ENCODE measurements at regions not wholly inside any gene's neighbourhood (a gene's known extent, or its start where the extent isn't known, plus 50 kb on each side); places are given as distances from the start of the nearest gene placed in this dataset.

DNA sequence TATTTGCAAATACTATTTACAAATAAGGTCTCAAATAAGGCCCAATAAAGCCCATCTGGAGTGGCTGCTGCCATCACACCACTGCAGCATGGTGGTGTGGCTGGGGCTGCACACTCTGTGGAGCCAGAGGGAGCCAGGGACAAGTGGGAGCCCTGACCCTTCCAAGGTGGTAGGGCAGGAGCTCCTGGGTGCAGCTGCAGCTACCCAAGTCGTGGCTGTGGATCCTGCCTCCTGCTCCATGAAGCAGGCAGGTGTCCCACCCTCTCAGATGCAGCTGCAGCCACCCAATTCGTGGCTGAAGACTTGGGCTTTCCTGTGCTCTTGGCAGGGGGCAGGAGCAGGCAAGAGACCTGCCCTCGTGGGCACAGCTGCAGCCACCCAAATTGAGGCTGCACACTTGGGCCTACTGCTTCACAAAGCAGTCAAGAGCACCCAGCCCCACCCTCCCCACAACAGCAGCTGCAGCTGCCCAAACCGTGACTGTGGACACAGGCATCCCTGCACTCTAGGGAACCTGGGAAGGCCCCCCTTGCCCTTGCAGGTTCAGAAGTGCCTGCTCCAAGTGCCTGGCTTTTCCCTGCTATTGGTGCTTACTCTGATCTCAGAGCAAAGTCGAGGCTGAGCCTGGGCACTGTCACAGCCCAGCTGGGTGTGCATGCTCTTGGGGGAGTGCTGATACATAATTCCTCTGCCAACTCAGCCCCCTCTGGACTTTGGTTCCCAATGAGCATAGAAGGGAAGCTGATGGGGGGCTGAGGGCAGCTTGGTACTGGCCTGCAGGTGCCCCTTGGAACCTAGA, 614.8 kb downstream of the PCDH18 start:
- no peak for DNase-seq

DNA sequence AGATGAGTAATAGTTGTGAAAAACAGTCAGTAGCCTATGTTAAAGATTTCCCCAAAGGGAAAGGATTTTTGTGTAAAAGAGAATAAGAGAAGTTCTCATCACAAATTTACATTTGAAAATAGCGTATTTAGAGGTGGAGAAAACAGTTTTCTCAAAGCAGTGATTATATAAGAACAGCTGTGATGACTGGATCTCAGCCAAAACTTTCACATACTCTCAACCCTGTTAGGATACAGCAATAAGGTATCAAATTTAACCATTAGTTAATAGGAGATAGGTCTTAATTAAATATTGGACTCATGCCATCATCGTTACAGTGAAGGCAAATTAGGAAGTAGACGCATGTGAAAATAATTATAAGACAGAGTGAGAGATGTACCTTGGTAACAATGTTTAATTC, 622.7 kb downstream of the PCDH18 start:
- DNase-seq, result no peak

DNA sequence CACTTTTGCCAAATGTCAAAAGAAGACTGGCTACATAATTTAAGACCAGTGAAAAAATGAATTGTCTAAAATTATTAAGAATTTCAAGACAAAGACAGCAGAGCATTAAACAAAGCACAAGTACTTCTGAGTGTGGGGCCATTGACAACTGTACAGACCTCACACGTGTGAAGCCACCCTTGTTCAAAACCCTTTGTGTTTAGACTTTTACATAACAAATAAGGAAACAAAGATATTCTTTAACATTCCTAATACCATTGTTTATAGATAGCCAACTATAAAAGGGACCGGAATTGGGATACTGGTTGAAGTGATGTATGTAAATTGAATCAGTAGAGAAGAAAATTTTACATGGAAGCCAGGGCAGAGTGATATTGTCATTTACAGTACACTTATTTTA, 624.2 kb downstream of the PCDH18 start:
- DNase-seq, result no peak

DNA sequence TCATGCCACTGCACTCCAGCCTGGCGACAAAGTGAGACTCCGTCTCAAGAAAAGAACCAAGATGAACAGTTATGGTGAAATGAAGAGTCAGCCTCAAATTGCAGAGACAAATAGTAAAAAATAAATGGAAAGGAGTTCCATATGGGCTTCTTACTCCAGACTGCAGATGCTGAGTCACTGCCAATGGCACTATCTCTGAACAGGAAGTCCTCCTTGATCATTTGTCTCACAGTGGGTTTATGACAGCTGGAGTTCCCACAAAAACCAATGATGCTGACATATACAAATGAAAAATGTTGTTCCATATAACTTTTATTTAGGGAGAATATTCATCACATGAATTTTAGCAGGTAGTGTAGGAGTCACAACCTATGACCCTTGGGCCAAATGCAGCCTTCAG, 631.6 kb downstream of the PCDH18 start:
- no peak for DNase-seq

DNA sequence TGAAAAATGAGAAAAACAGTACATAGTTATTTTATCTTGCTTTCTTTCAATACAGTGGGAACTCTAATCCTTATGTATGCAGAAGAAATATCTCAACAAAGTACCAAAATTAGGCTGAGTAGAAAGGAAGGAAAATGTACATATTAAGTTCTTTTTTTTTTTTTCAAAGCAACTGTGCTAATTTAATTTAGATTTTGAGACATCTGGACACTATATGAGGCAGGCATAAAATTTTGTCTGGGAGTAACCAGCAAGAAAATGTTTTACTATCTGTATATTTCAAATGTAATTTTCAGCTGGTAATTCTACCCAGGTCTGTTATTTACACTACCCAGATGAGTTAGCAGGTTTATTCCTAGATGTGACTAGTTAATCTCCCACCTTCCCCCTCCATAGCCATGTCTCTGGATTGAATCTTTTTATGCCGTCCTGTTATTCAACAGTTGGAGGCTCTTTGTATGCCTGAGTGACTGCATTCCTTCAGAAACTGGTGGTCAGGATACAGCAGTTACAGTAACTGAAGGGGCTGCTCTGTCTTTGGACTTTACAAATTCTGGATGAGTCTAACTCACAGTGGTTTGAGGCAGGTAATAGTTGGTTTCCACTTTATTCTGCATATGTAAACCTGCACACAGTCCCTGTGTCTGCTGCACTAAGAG, 633.6 kb downstream of the PCDH18 start:
- DNase-seq, result no peak

DNA sequence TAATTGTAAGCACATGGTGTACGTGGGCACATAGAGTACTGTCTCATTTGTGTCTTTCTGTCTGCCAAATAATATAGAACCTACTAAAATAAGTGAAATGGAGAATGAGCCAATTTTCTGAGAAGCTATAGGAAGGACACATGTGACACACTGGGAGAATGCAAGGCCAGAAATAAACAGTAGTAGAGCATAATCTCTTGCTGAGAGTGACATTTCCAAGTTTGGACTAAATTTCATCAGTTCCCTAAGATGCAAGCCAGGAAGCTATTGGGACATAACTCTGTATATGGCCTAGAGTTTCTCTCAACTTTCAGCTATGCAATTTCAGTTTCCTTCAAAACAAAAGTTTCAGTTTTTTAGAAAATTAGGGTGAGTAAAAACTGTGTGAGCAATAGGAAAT, 638.7 kb downstream of the PCDH18 start:
- DNase-seq, result no peak

DNA sequence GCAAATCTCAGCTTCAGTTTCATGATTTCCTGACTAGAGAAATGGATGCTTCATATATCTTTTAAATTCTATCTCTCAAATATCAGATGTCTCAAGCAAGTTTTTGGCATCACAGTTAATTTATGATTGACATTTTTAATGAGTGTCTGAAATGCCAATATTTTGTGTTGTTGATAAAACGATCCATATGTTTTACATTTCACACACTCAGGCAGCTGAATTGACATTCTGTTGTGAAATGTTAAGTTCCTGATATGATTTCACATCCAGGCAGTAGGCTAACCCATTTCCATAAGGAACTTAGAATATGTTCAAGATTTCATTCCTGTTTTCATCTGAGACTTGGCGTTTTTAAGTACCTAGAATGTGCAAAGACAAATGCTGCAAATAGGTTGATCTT, 650.6 kb downstream of the PCDH18 start:
- DNase-seq, result no peak

DNA sequence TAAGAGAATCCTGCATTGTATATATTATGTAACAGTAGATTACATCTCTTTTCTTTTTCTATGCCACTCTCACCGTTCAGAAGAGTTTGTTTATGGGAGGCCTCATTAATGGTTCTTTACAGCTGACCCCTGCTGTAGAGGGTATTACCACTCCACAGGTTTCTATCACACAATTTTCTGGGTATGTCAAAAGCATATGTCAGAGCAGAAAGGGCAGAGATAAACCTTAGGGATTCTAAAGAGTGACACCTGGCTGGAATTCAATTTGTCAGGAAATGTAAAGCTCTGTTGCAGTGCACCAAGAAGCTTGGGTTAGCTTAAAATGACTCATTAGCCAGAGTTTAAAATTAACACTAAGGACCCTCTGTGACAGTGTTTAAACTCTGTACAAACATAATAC, 658.7 kb downstream of the PCDH18 start:
- no peak for DNase-seq

DNA sequence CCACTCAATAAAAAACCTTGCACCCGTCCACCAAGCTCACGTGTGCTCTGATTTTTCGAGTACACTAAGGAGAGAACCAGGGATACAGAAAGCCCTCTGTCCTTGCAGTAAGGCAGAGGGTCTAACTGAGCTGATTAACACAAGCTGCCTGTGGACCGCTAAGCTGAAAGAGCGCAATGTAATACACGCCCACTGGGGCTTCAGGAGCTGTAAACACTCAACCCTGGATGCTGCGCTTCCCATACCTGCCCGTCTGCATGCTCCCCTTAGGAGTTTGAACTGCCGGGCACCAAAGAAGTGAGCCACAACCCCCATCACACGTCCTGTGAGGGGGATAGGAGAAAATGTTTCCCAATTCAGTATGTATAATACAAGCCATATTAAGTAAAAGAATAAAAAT, 664.8 kb downstream of the PCDH18 start:
- DNase-seq, result no peak

DNA sequence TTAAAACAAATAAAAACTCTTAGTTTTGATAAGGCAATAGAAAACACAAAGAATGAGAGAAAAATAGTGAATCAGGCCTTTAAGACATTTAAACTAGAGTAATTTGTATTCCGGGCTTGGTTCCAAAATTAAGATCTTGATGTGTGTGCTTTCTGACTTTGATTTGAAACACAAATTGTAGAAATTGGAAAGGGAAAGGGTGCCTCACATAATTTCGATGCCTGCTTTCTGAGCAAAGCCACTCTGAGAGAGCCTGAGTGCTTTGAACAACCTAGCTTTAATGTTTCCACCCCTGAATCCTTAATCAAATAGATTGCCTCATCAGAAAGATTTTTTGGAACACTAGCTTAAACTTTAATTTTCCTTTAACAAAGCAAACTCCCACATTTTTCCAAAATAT, 666.8 kb downstream of the PCDH18 start:
- DNase-seq, result no peak

DNA sequence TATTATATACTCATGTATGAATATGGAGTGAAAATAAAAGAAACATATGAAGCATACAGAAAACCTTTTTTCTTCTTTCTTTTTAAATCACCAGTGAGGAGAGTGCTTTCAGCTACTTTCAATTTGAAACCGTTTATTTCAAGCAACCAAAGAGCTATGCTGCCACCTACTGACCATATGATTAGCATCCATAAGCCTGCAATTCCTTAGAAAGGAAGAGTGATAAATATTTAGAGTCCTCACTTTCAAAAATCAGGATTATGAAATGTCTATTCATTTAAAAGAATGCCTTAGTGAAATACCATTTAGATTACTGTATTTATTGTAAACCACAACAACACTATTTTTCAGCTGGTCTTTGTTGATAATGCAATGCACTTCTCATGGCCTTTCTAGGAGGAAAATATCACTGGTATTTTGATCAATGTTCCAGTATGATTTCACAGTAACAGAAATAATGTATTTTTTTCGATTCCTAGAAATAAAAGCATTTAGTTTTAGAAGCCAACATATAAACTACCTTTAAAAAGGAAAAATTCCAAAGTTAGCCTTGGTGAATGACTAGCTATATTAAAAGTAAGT, 667.6 kb downstream of the PCDH18 start:
- peak; percentile 26 for DNase-seq

DNA sequence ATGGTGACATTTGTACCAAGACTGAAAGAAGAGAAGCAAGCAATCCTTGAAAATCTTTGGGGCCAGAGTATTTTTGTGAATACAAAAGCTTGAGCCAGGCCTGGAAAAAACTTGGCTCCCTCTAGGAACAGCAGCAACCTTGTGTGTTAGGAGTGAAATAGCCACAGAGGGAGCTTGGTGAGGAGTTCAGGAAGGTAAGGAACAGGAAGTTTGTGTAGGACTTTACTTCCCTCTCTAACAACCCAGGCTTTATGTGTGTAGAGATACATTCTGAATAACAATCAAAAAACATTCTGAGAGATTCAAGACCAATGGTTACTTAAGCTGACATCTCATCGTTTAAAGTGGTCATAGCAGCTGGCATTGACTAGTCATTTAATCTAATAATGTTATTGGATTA, 668.5 kb downstream of the PCDH18 start:
- DNase-seq, result no peak

DNA sequence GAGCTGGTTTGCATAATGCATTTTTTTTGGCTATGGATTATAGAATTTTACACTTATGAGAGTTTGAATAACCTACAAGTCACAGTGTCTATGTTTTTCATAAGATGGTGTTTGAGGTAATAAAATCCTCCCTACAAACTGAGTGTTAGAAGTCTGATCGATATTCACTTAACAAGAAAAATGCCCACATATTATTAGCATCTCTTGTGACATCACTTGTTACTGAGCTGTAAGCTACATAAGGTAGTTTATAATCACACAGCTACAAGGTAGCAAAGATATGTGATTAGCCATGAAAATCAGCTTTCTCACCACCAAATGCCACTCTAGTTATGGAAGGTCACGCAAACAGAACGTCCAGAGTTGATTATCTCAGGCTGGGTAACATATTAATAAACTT, 669.6 kb downstream of the PCDH18 start:
- no peak for DNase-seq

DNA sequence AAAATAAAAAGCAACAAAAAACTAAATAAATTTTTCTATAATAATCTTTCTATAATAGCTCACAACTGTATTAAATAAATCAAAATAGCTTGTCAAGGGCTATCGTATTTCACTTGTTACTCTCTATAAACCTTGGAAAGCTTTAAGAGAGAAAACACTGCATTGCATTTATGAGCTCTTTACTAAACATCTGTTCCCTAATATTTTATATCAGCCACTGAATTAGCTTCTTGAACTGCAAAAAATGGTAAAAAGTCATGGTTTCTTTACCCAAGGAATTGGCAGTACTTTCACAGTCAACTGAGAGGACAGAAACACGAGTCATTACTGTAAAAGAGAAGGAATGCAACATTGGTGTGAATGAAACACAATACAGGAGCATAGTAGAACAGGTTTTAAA, 671.2 kb downstream of the PCDH18 start:
- no peak for DNase-seq

DNA sequence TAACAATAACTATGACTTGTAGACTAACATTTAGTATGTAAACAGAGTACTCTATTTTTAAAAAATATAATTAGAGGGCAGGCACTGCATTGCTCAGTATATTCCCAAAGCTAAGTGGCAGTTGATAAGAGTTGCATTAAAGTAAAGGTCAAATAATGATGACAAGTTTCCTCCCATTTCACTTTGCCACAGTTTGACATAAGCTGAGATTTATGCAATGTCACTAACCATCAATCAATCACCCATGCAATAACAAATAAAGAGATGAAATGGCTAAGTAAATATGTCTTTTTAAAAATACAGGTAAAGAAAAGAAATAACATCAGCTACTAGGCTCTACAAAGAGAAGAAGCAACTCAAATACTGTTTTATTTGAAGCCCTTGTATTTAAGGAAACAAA, 673.4 kb downstream of the PCDH18 start:
- DNase-seq, result no peak

DNA sequence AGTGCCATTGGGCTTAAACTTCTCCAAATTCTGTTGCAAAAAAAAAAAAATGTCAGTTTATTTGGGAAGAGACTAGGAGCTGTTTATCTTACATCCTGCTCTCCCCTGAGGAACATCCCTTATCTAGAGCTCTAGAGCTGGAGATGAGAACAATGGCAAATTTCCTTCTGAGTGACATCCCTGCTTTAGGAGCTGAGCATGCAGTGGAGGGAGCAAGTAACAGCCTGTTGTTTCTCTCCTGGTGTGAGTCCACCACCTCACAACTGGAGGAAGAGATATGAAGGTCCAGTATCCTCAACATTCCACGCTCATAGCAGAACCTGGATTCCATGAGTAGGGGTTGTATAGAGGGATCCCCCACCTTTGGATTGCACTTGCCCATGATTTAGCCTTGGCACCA, 676.4 kb downstream of the PCDH18 start:
- DNase-seq, result no peak

DNA sequence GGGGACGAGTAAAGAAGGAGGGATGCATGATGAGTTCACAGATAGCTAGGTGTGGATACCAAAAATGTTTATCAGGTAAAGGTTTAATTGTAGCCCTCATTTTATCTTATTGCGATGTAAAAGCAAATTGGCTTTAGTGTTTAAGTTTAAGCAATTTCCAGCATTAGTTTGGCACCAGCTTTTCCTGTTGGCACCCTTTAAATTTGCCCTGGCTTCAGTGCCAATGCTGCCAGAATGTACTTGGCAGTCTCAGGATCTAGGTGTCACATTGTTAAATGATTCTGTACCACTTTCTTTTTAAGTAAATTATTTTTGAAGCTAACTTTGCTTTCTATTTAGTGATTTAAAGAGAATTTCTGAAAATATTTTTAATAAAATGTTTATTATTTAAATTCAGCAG, 681.8 kb downstream of the PCDH18 start:
- no peak for DNase-seq

DNA sequence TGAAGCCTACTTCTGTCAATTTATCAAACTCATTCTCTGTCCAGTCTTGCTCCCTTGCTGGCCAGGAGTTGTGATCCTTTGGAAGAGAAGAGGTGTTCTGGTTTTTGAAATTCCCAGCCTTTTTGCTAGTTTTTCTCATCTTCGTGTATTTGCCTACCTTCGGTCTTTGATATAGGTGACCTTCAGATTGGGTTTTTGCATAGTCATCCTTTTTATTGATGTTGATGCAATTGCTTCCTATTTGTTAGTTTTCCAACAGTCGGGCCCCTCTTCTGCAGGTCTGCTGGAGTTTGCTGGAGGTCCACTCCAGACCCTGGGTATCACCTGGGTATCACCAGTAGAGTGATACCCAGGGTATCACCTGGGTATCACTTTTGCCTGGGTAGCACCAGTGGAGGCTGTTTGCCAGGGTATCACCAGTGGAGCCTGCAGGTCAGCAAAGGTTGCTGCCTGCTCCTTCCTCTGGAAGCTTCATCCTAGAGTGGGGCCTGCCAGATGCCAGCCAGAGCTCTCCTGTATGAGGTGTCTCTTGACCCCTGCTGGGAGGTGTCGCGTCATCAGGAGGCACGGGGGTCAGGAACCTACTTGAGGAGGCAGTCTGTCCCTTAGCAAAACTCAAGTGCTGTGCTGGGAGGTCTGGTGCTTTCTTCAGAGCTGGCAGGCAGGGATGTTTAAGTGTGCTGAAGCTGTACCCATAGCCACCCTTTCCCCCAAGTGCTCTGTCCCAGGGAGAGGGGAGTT, 684.2 kb downstream of the PCDH18 start:
- DNase-seq, result no peak

DNA sequence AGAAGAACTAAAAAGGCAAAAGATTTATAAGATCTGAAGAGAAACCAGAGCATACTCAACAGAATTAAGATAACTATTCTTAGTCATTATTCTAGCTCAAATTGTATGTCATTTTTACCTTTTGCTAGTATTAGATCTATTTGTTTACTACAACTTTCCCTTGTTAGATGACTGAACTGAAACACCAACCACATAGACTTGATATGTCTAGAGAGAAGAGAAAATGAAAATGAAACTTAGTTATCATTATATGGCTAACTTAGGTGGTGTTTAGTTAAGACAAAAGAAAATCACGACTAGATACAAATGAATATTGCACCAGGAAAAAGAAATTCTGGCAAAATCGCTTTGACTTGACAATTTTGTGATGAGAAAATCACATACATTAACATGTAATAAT, 690.8 kb downstream of the PCDH18 start:
- no peak for DNase-seq

DNA sequence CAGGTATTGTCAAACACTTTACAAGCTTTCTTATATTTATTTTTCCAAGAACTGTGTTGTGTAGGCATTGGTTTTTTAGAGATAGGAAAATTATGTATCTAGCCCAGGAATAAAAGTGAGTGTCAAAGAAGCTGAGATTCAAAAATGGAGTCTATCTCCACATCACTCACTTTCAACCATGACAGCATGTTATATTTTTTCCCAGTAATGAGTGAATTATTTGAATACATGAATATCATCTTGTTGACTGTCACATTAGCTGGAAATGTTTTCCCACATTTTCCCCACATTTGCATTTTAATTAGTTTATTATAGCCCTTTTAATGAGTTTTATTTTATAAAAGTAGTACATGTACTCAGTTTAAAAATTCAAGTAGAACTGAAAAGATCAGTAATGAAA, 693.7 kb downstream of the PCDH18 start:
- DNase-seq, result no peak

DNA sequence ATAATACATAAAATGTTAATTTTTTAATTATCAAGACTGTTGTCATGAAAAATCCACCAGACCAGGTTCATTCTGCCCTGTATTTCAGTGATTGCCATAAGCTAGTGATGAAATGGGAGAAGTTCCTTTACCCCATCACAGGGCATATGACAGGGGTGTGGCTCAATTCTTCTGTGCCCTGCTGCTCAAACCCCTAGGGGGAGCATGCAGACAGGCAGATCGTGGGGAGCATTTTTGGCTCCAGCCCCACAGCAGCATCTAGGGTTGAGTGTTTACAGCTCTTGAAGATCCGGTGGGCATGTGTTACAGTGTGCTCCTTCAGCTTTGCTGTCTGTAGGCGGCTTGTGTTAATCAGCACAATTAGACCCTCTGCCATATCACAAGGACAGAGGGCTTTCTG, 700.7 kb downstream of the PCDH18 start:
- no peak for DNase-seq

DNA sequence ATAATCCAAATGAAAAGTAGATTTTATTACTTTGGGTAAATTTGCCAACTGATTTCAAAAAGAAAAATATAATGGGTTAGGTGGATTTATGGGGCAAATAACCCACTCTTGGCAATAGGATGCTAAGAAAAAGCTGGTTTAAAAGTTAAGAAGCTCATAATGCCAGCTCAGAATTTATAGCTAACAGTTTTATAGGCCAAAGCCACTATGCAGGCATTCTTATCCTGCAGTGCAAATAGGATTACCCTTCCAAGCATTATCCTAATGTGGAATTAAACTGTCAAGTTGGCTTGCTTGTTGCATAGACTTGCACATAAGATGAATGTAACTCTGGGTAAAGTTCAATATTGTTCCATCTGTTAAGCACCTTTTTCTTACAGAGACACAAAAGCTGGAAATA, 703.0 kb downstream of the PCDH18 start:
- DNase-seq, result no peak

DNA sequence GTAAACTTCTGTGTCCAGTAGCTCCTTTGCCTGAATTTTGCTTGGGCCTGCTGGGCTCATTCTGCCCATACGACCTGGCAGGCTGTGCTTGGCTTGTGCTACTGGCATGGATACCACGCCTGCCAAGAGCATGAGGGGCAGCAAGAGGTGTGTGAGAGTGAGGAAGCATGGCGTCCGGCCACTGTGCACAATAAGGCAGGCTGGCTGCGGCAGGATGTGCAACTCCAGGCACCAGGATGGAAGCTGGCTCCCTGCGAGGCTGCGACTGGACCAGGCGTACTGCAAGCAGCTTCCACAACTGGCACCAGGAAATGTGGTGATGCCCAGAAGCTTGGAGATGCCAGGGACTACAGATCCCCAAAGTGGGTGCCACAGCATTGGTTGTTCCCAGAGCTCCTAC, 709.3 kb downstream of the PCDH18 start:
- no peak for DNase-seq

DNA sequence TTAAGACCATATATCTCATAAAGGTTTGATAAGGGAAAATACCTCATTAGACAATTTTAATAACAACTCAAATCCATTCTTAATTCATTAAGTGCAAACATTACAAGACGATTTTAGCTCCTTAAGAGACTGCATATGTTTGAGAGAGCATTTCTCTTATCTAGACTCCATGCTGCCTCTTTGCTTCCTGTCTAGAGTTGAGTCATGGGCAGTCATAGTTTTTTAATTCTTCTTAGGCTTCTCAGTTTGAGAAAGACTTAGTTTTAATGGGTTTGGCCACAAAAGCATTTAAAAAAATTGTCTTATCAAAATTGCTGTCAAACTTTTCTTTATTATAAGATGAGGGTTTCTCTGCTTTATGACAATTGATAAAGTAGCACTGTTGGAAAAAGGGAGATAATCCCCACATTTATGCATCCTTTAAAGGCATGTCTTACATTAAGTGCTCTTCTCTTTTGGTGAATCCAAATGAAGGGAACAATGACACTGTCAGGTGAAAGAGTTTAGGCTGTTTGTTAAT, 713.4 kb downstream of the PCDH18 start:
- DNase-seq, result no peak
